ENCODE measurements at regions not wholly inside any gene's neighbourhood (a gene's known extent, or its start where the extent isn't known, plus 50 kb on each side); places are given as distances from the start of the nearest gene placed in this dataset.

DNA sequence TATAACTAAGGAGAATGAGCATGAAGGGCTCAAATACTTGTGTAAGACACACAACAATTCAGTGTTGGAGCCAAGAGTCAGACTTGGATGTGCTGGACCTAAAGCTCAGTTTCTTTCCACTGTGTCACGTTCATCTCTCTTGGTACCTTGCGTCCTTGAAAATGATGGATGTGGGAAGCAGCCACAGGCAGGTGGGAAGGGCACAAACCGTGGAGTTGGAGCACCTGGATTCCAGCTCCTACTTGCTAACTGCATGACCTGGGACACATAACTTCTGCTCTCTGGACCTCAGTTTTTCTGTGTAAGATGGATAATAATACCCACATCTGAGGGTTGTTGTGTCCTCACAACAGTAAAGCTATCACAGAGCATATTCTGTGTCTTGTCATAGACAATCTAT is 53.1 kb upstream of the PPP1CB start:
- TF ChIP-seq, protein P1, sequence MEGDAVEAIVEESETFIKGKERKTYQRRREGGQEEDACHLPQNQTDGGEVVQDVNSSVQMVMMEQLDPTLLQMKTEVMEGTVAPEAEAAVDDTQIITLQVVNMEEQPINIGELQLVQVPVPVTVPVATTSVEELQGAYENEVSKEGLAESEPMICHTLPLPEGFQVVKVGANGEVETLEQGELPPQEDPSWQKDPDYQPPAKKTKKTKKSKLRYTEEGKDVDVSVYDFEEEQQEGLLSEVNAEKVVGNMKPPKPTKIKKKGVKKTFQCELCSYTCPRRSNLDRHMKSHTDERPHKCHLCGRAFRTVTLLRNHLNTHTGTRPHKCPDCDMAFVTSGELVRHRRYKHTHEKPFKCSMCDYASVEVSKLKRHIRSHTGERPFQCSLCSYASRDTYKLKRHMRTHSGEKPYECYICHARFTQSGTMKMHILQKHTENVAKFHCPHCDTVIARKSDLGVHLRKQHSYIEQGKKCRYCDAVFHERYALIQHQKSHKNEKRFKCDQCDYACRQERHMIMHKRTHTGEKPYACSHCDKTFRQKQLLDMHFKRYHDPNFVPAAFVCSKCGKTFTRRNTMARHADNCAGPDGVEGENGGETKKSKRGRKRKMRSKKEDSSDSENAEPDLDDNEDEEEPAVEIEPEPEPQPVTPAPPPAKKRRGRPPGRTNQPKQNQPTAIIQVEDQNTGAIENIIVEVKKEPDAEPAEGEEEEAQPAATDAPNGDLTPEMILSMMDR (IDR thresholded peaks at IDR 0.05) = no peak
- TF ChIP-seq POLR2A (IDR thresholded peaks at IDR 0.05) = no peak
- no peak for TF ChIP-seq EP300 (IDR thresholded peaks at IDR 0.05)
- TF ChIP-seq POLR2AphosphoS5 (IDR thresholded peaks at IDR 0.05) = no peak

Data from sigmoid colon (tissue), 4 donors.